NT2/D1 (cell line): ENCODE measurements at regions not wholly inside any gene's neighbourhood (a gene's known extent, or its start where the extent isn't known, plus 50 kb on each side); places are given as distances from the start of the nearest gene placed in this dataset.

Experiments
- SUZ12 ChIP-seq: IDR thresholded peaks from 2 replicates; pipeline ENCODE4 v1.6.1; 2011; ENCODE audit not compliant: insufficient read length, insufficient read depth; ENCODE audit errors: extremely low read depth
- ZNF274 ChIP-seq: IDR thresholded peaks from 2 replicates; pipeline ENCODE4 v1.6.1; 2011; ENCODE audit warnings: mild to moderate bottlenecking, low read depth, low read length

DNA sequence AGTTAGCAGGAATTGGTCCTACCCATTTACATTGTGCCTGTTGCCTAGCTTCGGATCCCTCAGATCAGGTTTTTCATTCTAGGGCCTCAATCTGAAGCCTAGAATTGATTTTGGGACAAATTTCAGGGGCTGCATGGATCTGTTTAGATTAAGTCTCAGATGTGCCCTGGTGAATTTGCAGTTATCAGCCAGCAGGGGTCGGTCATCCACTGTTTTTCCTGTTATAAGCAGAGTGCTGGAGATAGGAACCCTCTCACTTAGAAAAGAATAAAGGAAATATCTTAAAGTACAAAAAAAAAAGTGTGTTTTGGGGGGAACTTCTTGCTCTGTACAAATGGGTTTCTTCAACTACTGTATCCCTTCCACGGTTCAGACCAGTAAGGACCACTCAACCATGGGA, 212.5 kb downstream of the BCHE start:
- TF ChIP-seq SUZ12 (no peak), ZNF274 (no peak)
